A549 (cell line): ENCODE measurements at regions not wholly inside any gene's neighbourhood (a gene's known extent, or its start where the extent isn't known, plus 50 kb on each side); places are given as distances from the start of the nearest gene placed in this dataset.

Source experiments
- CTCF ChIP-seq: fragments of >200 bp; sonication (Bioruptor Twin); formaldehyde crosslinking; IDR thresholded peaks from 3 replicates; pipeline ENCODE4 v1.5.1; 2016
- EP300 ChIP-seq, 2 experiments: fragments of >200 bp; sonication (Bioruptor Twin); formaldehyde crosslinking; IDR thresholded peaks; 2 replicates in 1 of 2; 3 replicates in 1 of 2; pipeline ENCODE4 v1.6.1; 2016 to 2017
- FOSB ChIP-seq: fragments of 250-450 bp; sonication (Bioruptor Pico); IDR thresholded peaks from 2 replicates; pipeline ENCODE4 v1.5.0; 2020; ENCODE audit warnings: mild to moderate bottlenecking, moderate library complexity
- JUN ChIP-seq, 2 experiments: fragments of >200 bp; sonication (Bioruptor Twin); formaldehyde crosslinking; IDR thresholded peaks; 2 replicates in 1 of 2; 3 replicates in 1 of 2; pipeline ENCODE4 v1.6.1; 2016 to 2017
- KDM1A ChIP-seq: fragments of 200-600 bp; sonication (generic); IDR thresholded peaks from 2 replicates; pipeline ENCODE4 v1.6.1; 2016; ENCODE audit warnings: low read depth, mild to moderate bottlenecking
- MAZ ChIP-seq: fragments of 150-350 bp; IDR thresholded peaks from 2 replicates; pipeline ENCODE4 v1.6.1; 2014; ENCODE audit warnings: antibody characterized with exemption, low read depth, low read length, borderline replicate concordance
- RARB ChIP-seq: fragments of 250-450 bp; sonication (Bioruptor Pico); IDR thresholded peaks from 2 replicates; pipeline ENCODE4 v1.8.0; 2021; ENCODE audit warnings: mild to moderate bottlenecking, moderate library complexity
- RCOR1 ChIP-seq: fragments of 150-350 bp; IDR thresholded peaks from 2 replicates; pipeline ENCODE4 v1.6.1; 2014; ENCODE audit warnings: antibody characterized with exemption, low read length, low read depth
- RFX5 ChIP-seq: fragments of 450-650 bp; IDR thresholded peaks from 2 replicates; pipeline ENCODE4 v1.7.1; 2014; ENCODE audit warnings: antibody characterized with exemption, mild to moderate bottlenecking, moderate library complexity
- RNF2 ChIP-seq: fragments of 200-600 bp; sonication (generic); IDR thresholded peaks from 2 replicates; pipeline ENCODE4 v1.6.1; 2016; ENCODE audit warnings: low read depth, mild to moderate bottlenecking, antibody characterized with exemption, moderate library complexity, borderline replicate concordance

- TF ChIP-seq JUN (IDR thresholded peaks at IDR 0.05), result no peak
- no peak for TF ChIP-seq RCOR1
- no peak for TF ChIP-seq EP300 (IDR thresholded peaks at IDR 0.05)
- TF ChIP-seq FOSB, result no peak
- no peak for TF ChIP-seq CTCF
- no peak for TF ChIP-seq MAZ
- TF ChIP-seq KDM1A, result no peak
- TF ChIP-seq RNF2, result no peak
- no peak for TF ChIP-seq RARB (CRISPR knock-in tag)
- TF ChIP-seq RFX5, result no peak
Measured at GRCh38 chr3:152185891-152186630, 82.7 kb upstream of the MBNL1 start.
